Esophagus muscularis mucosa (tissue), 4 donors: ENCODE measurements at regions not wholly inside any gene's neighbourhood (a gene's known extent, or its start where the extent isn't known, plus 50 kb on each side); places are given as distances from the start of the nearest gene placed in this dataset.

Experiments used
- CTCF ChIP-seq, 3 experiments: fragments of 200-600 bp in 2 of 3; fragments of 450-650 bp in 1 of 3; sonication (generic) in 2 of 3; IDR thresholded peaks; one replicate each; pipeline ENCODE4 v1.5.1; 2017 to 2019; ENCODE audit warnings: antibody characterized with exemption in 3 of 3, mild to moderate bottlenecking in 2 of 3, moderate library complexity in 1 of 3
- EP300 ChIP-seq: sonication (generic); formaldehyde crosslinking; IDR thresholded peaks from one replicate; pipeline ENCODE4 v1.6.1; 2017; ENCODE audit warnings: antibody characterized with exemption
- POLR2A ChIP-seq: fragments of 450-650 bp; IDR thresholded peaks from one replicate; pipeline ENCODE4 v1.6.1; 2017; ENCODE audit warnings: antibody characterized with exemption, moderate library complexity, mild to moderate bottlenecking, low read depth
- POLR2AphosphoS5 ChIP-seq, 2 donors: sonication (generic); formaldehyde crosslinking; IDR thresholded peaks; one replicate each; pipeline ENCODE4 v1.6.1; 2017; ENCODE audit warnings: antibody characterized with exemption in 2 of 2

DNA sequence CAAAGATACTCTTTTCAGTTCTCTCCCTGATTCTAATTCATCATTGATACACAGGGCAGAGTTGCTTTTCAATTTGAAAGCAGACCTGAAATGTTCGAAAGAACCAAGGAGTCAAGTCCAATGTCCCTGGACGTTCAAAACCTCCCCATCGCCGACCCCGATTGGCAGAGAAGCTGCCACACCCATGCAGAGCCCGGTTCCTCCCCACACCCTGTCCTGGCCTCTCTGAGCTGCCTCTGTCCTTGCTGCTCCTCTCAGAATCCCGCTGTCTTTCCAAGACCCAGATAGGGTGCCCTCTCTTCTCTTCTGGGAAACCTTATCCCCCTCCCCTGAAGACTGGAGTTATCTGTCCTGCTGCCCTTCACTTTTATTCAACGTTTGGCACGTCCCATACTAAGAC, 52.3 kb upstream of the CITED2 start:
- TF ChIP-seq CTCF (IDR thresholded peaks at IDR 0.05) (no peak), POLR2A (no peak), POLR2AphosphoS5 (IDR thresholded peaks at IDR 0.05) (no peak), EP300 (no peak)
